Naive thymus-derived CD8-positive, alpha-beta T cell (primary cell): ENCODE measurements at regions not wholly inside any gene's neighbourhood (a gene's known extent, or its start where the extent isn't known, plus 50 kb on each side); places are given as distances from the start of the nearest gene placed in this dataset.
A peak's percentile ranks its signal among the peaks of the same experiment; 100 is the strongest.

ENCODE experiments used
- ATAC-seq, 2 donors: fragments of 150-1000 bp; cut with Tn5 transposase in 1 of 2; sonication (Bioruptor Pico), chemical (Tn5 transposase) in 1 of 2; 1 replicate in 1 of 2; 2 replicates in 1 of 2; pipeline ENCODE4 v1.10.0; 2021; ENCODE audit warnings: mild to moderate bottlenecking in 2 of 2, moderate library complexity in 2 of 2
- POLR2A ChIA-PET: fragments of 350-600 bp; sonication (Branson Sonifier 250); formaldehyde crosslinking; loops from one replicate; lab custom pipeline; 2021; ENCODE audit warnings: antibody characterized with exemption; lab: Charles Lee
- DNase-seq, 10 donors: peaks; one replicate each; pipeline versions ENCODE4 v3.0.0 to v3.0.0-alpha.2; 2020 to 2022
- H3K27ac Mint-ChIP-seq, 10 donors: one replicate each; pipeline ENCODE4 v1.8.0; 2020 to 2022; ENCODE audit warnings: mild to moderate bottlenecking in 10 of 10, mixed read lengths in 10 of 10, moderate library complexity in 4 of 10, inconsistent platforms in 1 of 10
- H3K27me3 Mint-ChIP-seq, 5 donors: one replicate each; pipeline ENCODE4 v1.8.0; 2021 to 2022; ENCODE audit warnings: mixed read lengths in 5 of 5
- H3K36me3 Mint-ChIP-seq, 3 donors: one replicate each; pipeline ENCODE4 v1.8.0; 2020 to 2022; ENCODE audit warnings: mixed read lengths in 3 of 3, mild to moderate bottlenecking in 2 of 3, inconsistent platforms in 1 of 3
- H3K4me1 Mint-ChIP-seq, 4 donors: one replicate each; pipeline ENCODE4 v1.8.0; 2021 to 2022; ENCODE audit warnings: mixed read lengths in 4 of 4
- H3K4me3 Mint-ChIP-seq, 10 donors: one replicate each; pipeline ENCODE4 v1.8.0; 2020 to 2022; ENCODE audit warnings: mild to moderate bottlenecking in 10 of 10, mixed read lengths in 10 of 10, moderate library complexity in 6 of 10, inconsistent platforms in 1 of 10
- H3K9me3 Mint-ChIP-seq, 9 donors: one replicate each; pipeline ENCODE4 v1.8.0; 2020 to 2022; ENCODE audit warnings: mixed read lengths in 9 of 9, mild to moderate bottlenecking in 3 of 9, inconsistent platforms in 1 of 9, moderate library complexity in 1 of 9

- POLR2A ChIA-PET, result no interaction called here
- H3K27ac Mint-ChIP-seq, result no peak overlapping the region
- no peaks in the 10 kb centered on the region for H3K27me3 Mint-ChIP-seq
- no peak overlapping the region for H3K4me3 Mint-ChIP-seq
- no peaks in the 10 kb centered on the region for H3K4me1 Mint-ChIP-seq
- peaks cover 0 to 31% (median 3%) of the 10 kb centered on the region in 9 donors for H3K9me3 Mint-ChIP-seq
- no peak for ATAC-seq
- no peak for DNase-seq
- H3K36me3 Mint-ChIP-seq, result no peaks in the 10 kb centered on the region
Observed at GRCh38 chr13:63370101-63370500, 1954.5 kb upstream of the PCDH20 start.

DNA sequence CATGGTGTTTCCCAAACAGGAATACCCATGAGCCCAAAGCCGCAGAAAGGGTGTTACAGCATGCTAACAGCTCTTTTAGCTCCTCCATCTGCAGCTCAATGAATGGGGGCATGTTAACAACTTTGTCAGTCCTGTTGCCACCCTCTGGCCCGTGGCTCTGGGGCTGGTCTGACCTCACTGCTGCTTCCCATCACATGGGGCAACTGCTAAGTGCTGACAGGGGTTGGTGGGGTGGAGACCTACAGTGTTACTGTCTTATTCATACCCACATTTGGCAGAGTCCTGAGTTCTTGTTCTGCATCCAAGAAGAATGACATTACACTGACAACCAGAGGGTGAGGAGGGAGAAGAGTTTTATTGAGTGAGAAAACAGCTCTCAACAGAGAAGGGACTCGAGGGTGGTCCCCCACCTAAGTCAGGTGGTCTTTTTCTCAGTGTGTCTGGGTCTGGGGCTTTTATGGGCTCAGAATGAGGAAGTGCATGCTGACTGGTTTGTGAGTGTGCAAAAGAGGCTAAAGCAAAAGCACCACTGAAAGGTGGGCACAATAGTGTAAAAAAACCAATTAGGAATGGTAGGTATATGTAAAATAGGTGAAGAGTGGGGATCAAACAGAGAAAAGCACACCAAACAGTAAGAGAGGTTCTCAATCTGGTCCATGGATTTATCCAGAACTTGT lies 1952.0 kb upstream of the PCDH20 start:
- Mint-ChIP-seq H3K9me3 (peaks cover 0 to 31% (median 0%) of the 10 kb centered on the region in 9 donors), H3K27ac (peak overlapping the region in 1 of 10 donors; percentile 51), H3K36me3 (no peaks in the 10 kb centered on the region), H3K27me3 (no peaks in the 10 kb centered on the region), H3K4me3 (no peak overlapping the region), H3K4me1 (no peaks in the 10 kb centered on the region)
- ATAC-seq, result no peak
- no peak for DNase-seq
- POLR2A ChIA-PET, result no interaction called here

DNA sequence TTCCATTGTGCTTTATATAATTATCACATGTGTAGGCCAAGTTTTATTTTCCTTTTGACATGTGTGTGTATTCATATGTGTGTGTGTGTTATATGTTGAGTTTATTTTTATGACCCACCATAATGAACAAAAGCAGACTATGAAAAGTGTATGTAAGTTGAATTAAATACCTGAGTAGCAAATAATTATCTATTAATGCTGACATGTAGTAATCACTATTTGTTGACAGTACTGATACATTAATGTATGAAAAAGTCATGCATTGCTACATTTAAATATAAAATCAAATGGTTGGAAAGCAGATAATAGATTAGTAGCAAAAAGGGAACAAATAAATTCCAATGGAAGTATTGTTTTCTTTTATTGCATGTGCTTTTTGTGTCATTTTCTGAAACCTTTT lies 1948.5 kb upstream of the PCDH20 start:
- POLR2A ChIA-PET, result no interaction called here
- H3K36me3 Mint-ChIP-seq, result no peaks in the 10 kb centered on the region
- peaks cover 0 to 20% (median 0%) of the 10 kb centered on the region in 9 donors for H3K9me3 Mint-ChIP-seq
- no peaks in the 10 kb centered on the region for H3K4me1 Mint-ChIP-seq
- no peak overlapping the region for H3K4me3 Mint-ChIP-seq
- ATAC-seq, result no peak
- DNase-seq, result no peak
- no peak overlapping the region for H3K27ac Mint-ChIP-seq
- no peaks in the 10 kb centered on the region for H3K27me3 Mint-ChIP-seq

- POLR2A ChIA-PET, result no interaction called here
- no peak for DNase-seq
- ATAC-seq, result no peak
- H3K27ac Mint-ChIP-seq, result no peak overlapping the region
- H3K27me3 Mint-ChIP-seq, result no peaks in the 10 kb centered on the region
- peaks cover 0 to 13% (median 3%) of the 10 kb centered on the region in 9 donors for H3K9me3 Mint-ChIP-seq
- no peaks in the 10 kb centered on the region for H3K4me1 Mint-ChIP-seq
- H3K36me3 Mint-ChIP-seq, result peaks cover 0 to 8% (median 0%) of the 10 kb centered on the region in 3 donors
- no peak overlapping the region for H3K4me3 Mint-ChIP-seq
Observed at GRCh38 chr13:63351533-63351932, 1935.9 kb upstream of the PCDH20 start.

DNA sequence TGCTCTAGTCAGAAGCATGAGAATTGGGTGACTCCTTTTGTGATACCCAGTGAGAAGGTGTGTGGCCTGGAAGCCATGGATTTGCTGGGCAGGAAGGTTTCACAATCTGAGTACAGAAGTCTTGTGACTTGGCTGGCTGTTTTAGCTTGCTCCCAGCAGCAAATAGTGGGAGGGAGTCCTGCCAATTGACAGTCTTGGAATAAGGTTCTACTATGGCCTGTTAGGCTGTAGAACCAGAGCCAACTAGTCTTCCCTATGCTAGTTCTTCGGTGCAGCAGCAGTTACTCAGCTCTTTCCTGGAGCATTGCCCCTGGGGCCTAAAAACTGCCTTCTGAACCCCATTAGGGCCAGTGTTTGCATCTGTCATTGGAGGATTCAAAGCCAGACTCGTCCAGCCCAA lies 1935.4 kb upstream of the PCDH20 start:
- Mint-ChIP-seq H3K27me3 (no peaks in the 10 kb centered on the region), H3K36me3 (peaks cover 0 to 8% (median 0%) of the 10 kb centered on the region in 3 donors), H3K4me1 (no peaks in the 10 kb centered on the region), H3K9me3 (peaks cover 0 to 11% (median 7%) of the 10 kb centered on the region in 9 donors), H3K27ac (no peak overlapping the region), H3K4me3 (no peak overlapping the region)
- ATAC-seq, result no peak
- no peak for DNase-seq
- POLR2A ChIA-PET, result no interaction called here

DNA sequence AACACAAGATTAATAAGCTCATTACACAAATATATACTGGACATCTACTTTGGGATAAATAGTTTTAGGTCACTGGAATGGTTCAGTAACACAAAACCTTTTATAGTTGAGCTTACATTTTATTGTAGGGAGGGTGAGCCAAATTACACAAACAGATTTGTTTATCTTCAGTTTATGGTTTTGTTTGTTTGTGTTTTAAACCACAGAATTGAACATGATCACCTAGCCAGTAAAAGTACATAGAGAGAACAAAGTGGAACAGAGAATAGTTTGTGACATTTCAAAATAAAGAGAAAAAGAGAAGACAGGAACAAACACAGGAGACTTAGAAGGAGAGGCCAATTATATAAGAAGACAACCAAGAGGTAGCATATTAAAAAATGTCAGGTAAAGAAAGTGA lies 1930.2 kb upstream of the PCDH20 start:
- POLR2A ChIA-PET, result no interaction called here

GRCh38 chr13:63344711-63345110 lies 1929.1 kb upstream of the PCDH20 start:
- POLR2A ChIA-PET, result no interaction called here
- no peak overlapping the region for H3K4me3 Mint-ChIP-seq
- no peak for ATAC-seq
- H3K4me1 Mint-ChIP-seq, result no peaks in the 10 kb centered on the region
- DNase-seq, result no peak
- peaks cover 1 to 24% (median 8%) of the 10 kb centered on the region in 9 donors for H3K9me3 Mint-ChIP-seq
- H3K36me3 Mint-ChIP-seq, result no peaks in the 10 kb centered on the region
- no peaks in the 10 kb centered on the region for H3K27me3 Mint-ChIP-seq
- H3K27ac Mint-ChIP-seq, result no peak overlapping the region

More for the DNA sequence above, 1930.2 kb upstream of the PCDH20 start:
- peaks cover 1 to 24% (median 8%) of the 10 kb centered on the region in 9 donors for H3K9me3 Mint-ChIP-seq
- H3K27ac Mint-ChIP-seq, result no peak overlapping the region
- DNase-seq (no peak), ATAC-seq (no peak)
- H3K36me3 Mint-ChIP-seq, result no peaks in the 10 kb centered on the region
- H3K27me3 Mint-ChIP-seq, result no peaks in the 10 kb centered on the region
- no peaks in the 10 kb centered on the region for H3K4me1 Mint-ChIP-seq
- no peak overlapping the region for H3K4me3 Mint-ChIP-seq

GRCh38 chr13:63337921-63338320 lies 1922.3 kb upstream of the PCDH20 start:
- ATAC-seq (no peak), DNase-seq (no peak)
- Mint-ChIP-seq H3K36me3 (no peaks in the 10 kb centered on the region), H3K4me3 (no peak overlapping the region), H3K27me3 (no peaks in the 10 kb centered on the region), H3K4me1 (no peaks in the 10 kb centered on the region), H3K9me3 (peaks cover 6 to 30% (median 11%) of the 10 kb centered on the region in 9 donors), H3K27ac (no peak overlapping the region)
- POLR2A ChIA-PET, result no interaction called here

- peaks cover 6 to 32% (median 9%) of the 10 kb centered on the region in 9 donors for H3K9me3 Mint-ChIP-seq
- POLR2A ChIA-PET, result no interaction called here
- no peaks in the 10 kb centered on the region for H3K27me3 Mint-ChIP-seq
- H3K36me3 Mint-ChIP-seq, result no peaks in the 10 kb centered on the region
- no peaks in the 10 kb centered on the region for H3K4me1 Mint-ChIP-seq
- no peak overlapping the region for H3K27ac Mint-ChIP-seq
- DNase-seq, result no peak
- no peak for ATAC-seq
- H3K4me3 Mint-ChIP-seq, result no peak overlapping the region
Observed at GRCh38 chr13:63337041-63337440, 1921.4 kb upstream of the PCDH20 start.

DNA sequence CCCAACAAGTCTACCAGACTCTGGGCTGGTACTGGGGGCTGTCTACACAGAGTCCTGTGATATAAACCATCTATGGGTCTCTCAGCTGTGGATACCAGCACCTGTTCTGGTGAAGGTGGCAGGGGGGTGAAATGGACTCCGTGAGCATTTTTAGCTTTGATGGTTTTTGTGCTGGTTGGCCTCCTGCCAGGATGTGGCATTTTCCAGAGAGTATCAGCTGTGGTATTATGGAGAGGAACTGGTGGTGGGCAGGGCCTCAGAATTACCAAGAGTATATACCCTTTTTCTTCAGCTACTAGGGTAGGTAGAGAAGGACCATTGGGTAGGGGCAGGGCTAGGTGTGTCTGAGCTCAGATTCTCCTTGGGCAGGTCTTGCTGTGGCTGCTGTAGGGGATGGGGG lies 1920.9 kb upstream of the PCDH20 start:
- POLR2A ChIA-PET, result no interaction called here

DNA sequence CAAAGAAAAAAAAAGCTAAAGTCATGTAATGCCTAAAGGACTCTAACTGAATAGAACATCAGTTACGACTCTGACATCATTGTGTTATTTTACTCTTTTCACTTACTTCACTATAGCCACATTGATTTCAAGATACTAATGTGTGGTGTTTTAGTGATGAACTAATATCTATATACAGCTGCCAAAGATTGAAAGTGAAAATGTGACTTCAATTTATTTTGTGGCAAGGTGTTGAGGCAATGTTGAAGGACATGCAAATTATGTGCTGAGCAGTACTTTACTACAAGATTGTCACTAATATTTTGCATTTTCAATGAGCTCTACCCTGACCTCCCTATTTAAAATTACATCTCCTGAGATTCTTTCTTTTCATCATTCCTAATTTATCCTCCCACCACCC lies 1911.9 kb upstream of the PCDH20 start:
- no peaks in the 10 kb centered on the region for H3K4me1 Mint-ChIP-seq
- POLR2A ChIA-PET, result no interaction called here
- no peak for DNase-seq
- H3K9me3 Mint-ChIP-seq, result peaks cover 0 to 16% (median 0%) of the 10 kb centered on the region in 9 donors
- no peak overlapping the region for H3K27ac Mint-ChIP-seq
- no peaks in the 10 kb centered on the region for H3K36me3 Mint-ChIP-seq
- no peak overlapping the region for H3K4me3 Mint-ChIP-seq
- no peak for ATAC-seq
- no peaks in the 10 kb centered on the region for H3K27me3 Mint-ChIP-seq

More for the DNA sequence above, 1920.9 kb upstream of the PCDH20 start:
- Mint-ChIP-seq H3K4me3 (no peak overlapping the region), H3K9me3 (peaks cover 6 to 32% (median 9%) of the 10 kb centered on the region in 9 donors), H3K27me3 (no peaks in the 10 kb centered on the region), H3K4me1 (no peaks in the 10 kb centered on the region), H3K27ac (no peak overlapping the region), H3K36me3 (no peaks in the 10 kb centered on the region)
- ATAC-seq (no peak), DNase-seq (no peak)

GRCh38 chr13:63323441-63323840 lies 1907.8 kb upstream of the PCDH20 start:
- Mint-ChIP-seq H3K4me1 (no peaks in the 10 kb centered on the region), H3K4me3 (no peak overlapping the region), H3K27me3 (no peaks in the 10 kb centered on the region), H3K36me3 (no peaks in the 10 kb centered on the region), H3K27ac (no peak overlapping the region), H3K9me3 (peaks cover 0 to 7% (median 0%) of the 10 kb centered on the region in 9 donors)
- POLR2A ChIA-PET, result no interaction called here
- no peak for DNase-seq
- ATAC-seq, result no peak

DNA sequence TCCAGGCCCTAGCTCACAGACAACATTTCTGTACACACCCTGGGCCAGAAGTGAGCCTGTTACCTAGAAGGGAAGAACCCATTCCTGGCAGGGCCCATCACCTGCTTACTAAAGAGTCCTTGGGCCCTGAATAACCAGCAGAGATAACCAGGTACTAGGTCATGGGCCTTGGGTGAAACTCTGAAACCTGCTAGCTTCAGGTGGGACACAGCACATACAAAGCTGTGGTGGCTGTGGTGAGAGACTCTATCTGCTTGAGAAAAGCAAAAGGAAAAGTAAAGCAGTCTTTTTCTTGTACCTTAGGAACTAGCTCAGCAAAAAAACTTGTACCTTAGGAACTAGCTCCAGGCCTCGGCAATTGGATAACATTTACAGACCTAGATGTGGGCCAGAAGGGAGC lies 1895.9 kb upstream of the PCDH20 start:
- H3K27ac Mint-ChIP-seq, result no peak overlapping the region
- DNase-seq, result no peak
- POLR2A ChIA-PET, result no interaction called here
- no peaks in the 10 kb centered on the region for H3K27me3 Mint-ChIP-seq
- ATAC-seq, result no peak
- peaks cover 5 to 20% (median 9%) of the 10 kb centered on the region in 9 donors for H3K9me3 Mint-ChIP-seq
- no peak overlapping the region for H3K4me3 Mint-ChIP-seq
- no peaks in the 10 kb centered on the region for H3K4me1 Mint-ChIP-seq
- no peaks in the 10 kb centered on the region for H3K36me3 Mint-ChIP-seq
